Naive thymus-derived CD4-positive, alpha-beta T cell (primary cell): ENCODE measurements at regions not wholly inside any gene's neighbourhood (a gene's known extent, or its start where the extent isn't known, plus 50 kb on each side); places are given as distances from the start of the nearest gene placed in this dataset.

ENCODE experiments used
- ATAC-seq: fragments of 150-1000 bp; cut with Tn5 transposase; 2 replicates; pipeline ENCODE4 v1.10.0; 2021; ENCODE audit warnings: mild to moderate bottlenecking, moderate library complexity
- CTCF ChIA-PET: fragments of 350-600 bp; sonication (Branson Sonifier 250); formaldehyde crosslinking; loops from one replicate; lab custom pipeline; 2021; ENCODE audit warnings: antibody characterized with exemption; lab: Charles Lee
- POLR2A ChIA-PET: fragments of 350-600 bp; sonication (Branson Sonifier 250); formaldehyde crosslinking; loops from one replicate; lab custom pipeline; 2021; ENCODE audit warnings: antibody characterized with exemption, inconsistent platforms; lab: Charles Lee
- DNase-seq, 9 donors: peaks; one replicate each; pipeline versions ENCODE4 v3.0.0 to v3.0.0-alpha.2; 2020 to 2022; ENCODE audit warnings: mixed read lengths in 1 of 9
- H3K27ac ChIP-seq: one replicate; pipeline ENCODE4 v1.7.0; 2013; ENCODE audit warnings: mild to moderate bottlenecking, low read depth, low read length, moderate library complexity
- H3K27me3 ChIP-seq, 2 donors: one replicate each; pipeline ENCODE4 v1.7.0; 2013; ENCODE audit warnings: low read length in 2 of 2, mild to moderate bottlenecking in 2 of 2, moderate library complexity in 2 of 2; ENCODE audit not compliant: control insufficient read depth in 2 of 2, insufficient read depth in 2 of 2
- H3K36me3 ChIP-seq, 3 experiments: 1 replicate in 2 of 3; 2 replicates in 1 of 3; pipeline ENCODE4 v1.7.0; 2013; ENCODE audit warnings: low read length in 3 of 3, mild to moderate bottlenecking in 3 of 3, moderate library complexity in 1 of 3; ENCODE audit not compliant: insufficient read depth in 3 of 3, control insufficient read depth in 2 of 3
- H3K4me1 ChIP-seq, 2 donors: one replicate each; pipeline ENCODE4 v1.7.0; 2013; ENCODE audit warnings: low read length in 2 of 2, mild to moderate bottlenecking in 2 of 2, moderate library complexity in 1 of 2; ENCODE audit not compliant: control insufficient read depth in 2 of 2, insufficient read depth in 2 of 2
- H3K4me3 ChIP-seq: 2 replicates; pipeline ENCODE4 v1.7.0; 2013; ENCODE audit warnings: mild to moderate bottlenecking, low read length
- H3K9me3 ChIP-seq, 3 experiments: 1 replicate in 2 of 3; 2 replicates in 1 of 3; pipeline ENCODE4 v1.7.0; 2013; ENCODE audit warnings: low read length in 3 of 3; ENCODE audit not compliant: control insufficient read depth in 2 of 3
- H3K27ac Mint-ChIP-seq, 9 donors: one replicate each; pipeline ENCODE4 v1.8.0; 2020 to 2022; ENCODE audit warnings: mixed read lengths in 9 of 9, mild to moderate bottlenecking in 8 of 9, moderate library complexity in 5 of 9, inconsistent platforms in 2 of 9
- H3K27me3 Mint-ChIP-seq, 5 donors: one replicate each; pipeline ENCODE4 v1.8.0; 2021 to 2022; ENCODE audit warnings: mixed read lengths in 5 of 5, mild to moderate bottlenecking in 1 of 5
- H3K36me3 Mint-ChIP-seq, 5 donors: one replicate each; pipeline ENCODE4 v1.8.0; 2020 to 2022; ENCODE audit warnings: mixed read lengths in 5 of 5, mild to moderate bottlenecking in 3 of 5, inconsistent platforms in 1 of 5
- H3K4me1 Mint-ChIP-seq, 7 donors: one replicate each; pipeline ENCODE4 v1.8.0; 2020 to 2022; ENCODE audit warnings: mixed read lengths in 7 of 7, mild to moderate bottlenecking in 3 of 7, inconsistent platforms in 1 of 7
- H3K4me3 Mint-ChIP-seq, 10 donors: one replicate each; pipeline ENCODE4 v1.8.0; 2020 to 2022; ENCODE audit warnings: mild to moderate bottlenecking in 10 of 10, mixed read lengths in 10 of 10, moderate library complexity in 6 of 10, inconsistent platforms in 2 of 10
- H3K9me3 Mint-ChIP-seq, 11 donors: one replicate each; pipeline ENCODE4 v1.8.0; 2020 to 2022; ENCODE audit warnings: mixed read lengths in 11 of 11, mild to moderate bottlenecking in 4 of 11, inconsistent platforms in 1 of 11, moderate library complexity in 1 of 11
- intact Hi-C, 2 donors: fragments of 100-400 bp; cut with micrococcal nuclease; formaldehyde crosslinking; loops; one replicate each; pipeline ENCODE4 v1.15.1; 2023

GRCh38 chr2:139836769-139837168 lies 1056.6 kb upstream of the NXPH2 start:
- ATAC-seq = no peak
- H3K36me3 Mint-ChIP-seq = no peaks in the 10 kb centered on the region

GRCh38 chr2:139835101-139835500 lies 1054.9 kb upstream of the NXPH2 start:
- ChIA-PET POLR2A (interaction anchor here (0.8 kb wide), 1 partner anchor 54 kb away, joined by 3 read pairs; no protein-coding TSS in a partner anchor), CTCF (no interaction called here)
- Mint-ChIP-seq H3K4me3 (no peak overlapping the region), H3K27me3 (no peaks in the 10 kb centered on the region), H3K36me3 (no peaks in the 10 kb centered on the region), H3K4me1 (no peaks in the 10 kb centered on the region), H3K27ac (no peak overlapping the region), H3K9me3 (peaks cover 0 to 22% (median 4%) of the 10 kb centered on the region in 11 donors)
- no peaks in the 10 kb centered on the region for H3K4me1 ChIP-seq
- no peak for ATAC-seq
- no peak overlapping the region for H3K27ac ChIP-seq
- intact Hi-C loops = no loop called here
- no peaks in the 10 kb centered on the region for H3K9me3 ChIP-seq
- DNase-seq = no peak
- no peaks in the 10 kb centered on the region for H3K36me3 ChIP-seq
- no peak overlapping the region for H3K4me3 ChIP-seq
- H3K27me3 ChIP-seq = no peaks in the 10 kb centered on the region

More at GRCh38 chr2:139836769-139837168, 1056.6 kb upstream of the NXPH2 start:
- Histone ChIP-seq H3K4me1 (no peaks in the 10 kb centered on the region), H3K27ac (no peak overlapping the region), H3K4me3 (no peak overlapping the region), H3K27me3 (no peaks in the 10 kb centered on the region), H3K9me3 (no peaks in the 10 kb centered on the region), H3K36me3 (no peaks in the 10 kb centered on the region)
- H3K4me3 Mint-ChIP-seq = no peak overlapping the region
- DNase-seq = no peak
- POLR2A ChIA-PET = no interaction called here
- no peak overlapping the region for H3K27ac Mint-ChIP-seq
- no peaks in the 10 kb centered on the region for H3K4me1 Mint-ChIP-seq
- CTCF ChIA-PET = no interaction called here
- intact Hi-C loops = no loop called here
- H3K27me3 Mint-ChIP-seq = no peaks in the 10 kb centered on the region
- peaks cover 0 to 23% (median 6%) of the 10 kb centered on the region in 11 donors for H3K9me3 Mint-ChIP-seq

- Mint-ChIP-seq H3K4me1 (no peaks in the 10 kb centered on the region), H3K4me3 (no peak overlapping the region), H3K27me3 (no peaks in the 10 kb centered on the region), H3K36me3 (no peaks in the 10 kb centered on the region), H3K9me3 (peaks cover 0 to 8% (median 1%) of the 10 kb centered on the region in 11 donors), H3K27ac (no peak overlapping the region)
- H3K36me3 ChIP-seq = no peaks in the 10 kb centered on the region
- intact Hi-C loops = no loop called here
- H3K9me3 ChIP-seq = no peaks in the 10 kb centered on the region
- H3K4me3 ChIP-seq = no peak overlapping the region
- H3K4me1 ChIP-seq = no peaks in the 10 kb centered on the region
- CTCF ChIA-PET = no interaction called here
- DNase-seq (no peak), ATAC-seq (no peak)
- no peaks in the 10 kb centered on the region for H3K27me3 ChIP-seq
- no peak overlapping the region for H3K27ac ChIP-seq
- POLR2A ChIA-PET = no interaction called here
These were observed 1047.8 kb upstream of the NXPH2 start for GRCh38 chr2:139828011-139828410.

GRCh38 chr2:139825726-139826125 lies 1045.5 kb upstream of the NXPH2 start:
- ATAC-seq (no peak), DNase-seq (no peak)
- H3K4me1 ChIP-seq = no peaks in the 10 kb centered on the region
- no peaks in the 10 kb centered on the region for H3K36me3 ChIP-seq
- Mint-ChIP-seq H3K9me3 (peaks cover 0 to 14% (median 6%) of the 10 kb centered on the region in 11 donors), H3K4me3 (no peak overlapping the region), H3K27me3 (no peaks in the 10 kb centered on the region), H3K27ac (no peak overlapping the region), H3K4me1 (no peaks in the 10 kb centered on the region), H3K36me3 (no peaks in the 10 kb centered on the region)
- no peak overlapping the region for H3K27ac ChIP-seq
- ChIA-PET POLR2A (no interaction called here), CTCF (no interaction called here)
- intact Hi-C loops = no loop called here
- no peaks in the 10 kb centered on the region for H3K9me3 ChIP-seq
- no peaks in the 10 kb centered on the region for H3K27me3 ChIP-seq
- no peak overlapping the region for H3K4me3 ChIP-seq

- Mint-ChIP-seq H3K27me3 (no peaks in the 10 kb centered on the region), H3K4me1 (no peaks in the 10 kb centered on the region), H3K9me3 (peaks cover 0 to 33% (median 7%) of the 10 kb centered on the region in 11 donors), H3K27ac (no peak overlapping the region), H3K4me3 (no peak overlapping the region), H3K36me3 (no peaks in the 10 kb centered on the region)
- Histone ChIP-seq H3K4me3 (no peak overlapping the region), H3K4me1 (no peaks in the 10 kb centered on the region), H3K27ac (no peak overlapping the region), H3K36me3 (no peaks in the 10 kb centered on the region), H3K9me3 (no peaks in the 10 kb centered on the region), H3K27me3 (no peaks in the 10 kb centered on the region)
- intact Hi-C loops = no loop called here
- no peak for ATAC-seq
- POLR2A ChIA-PET = no interaction called here
- DNase-seq = no peak
- CTCF ChIA-PET = no interaction called here
These were observed 1039.1 kb upstream of the NXPH2 start for GRCh38 chr2:139819273-139819796.

GRCh38 chr2:139814458-139814857 lies 1034.3 kb upstream of the NXPH2 start:
- Mint-ChIP-seq H3K27me3 (no peaks in the 10 kb centered on the region), H3K4me1 (no peaks in the 10 kb centered on the region), H3K36me3 (no peaks in the 10 kb centered on the region), H3K27ac (no peak overlapping the region), H3K9me3 (peaks cover 0 to 29% (median 5%) of the 10 kb centered on the region in 11 donors), H3K4me3 (no peak overlapping the region)
- H3K4me1 ChIP-seq = no peaks in the 10 kb centered on the region
- no peak for DNase-seq
- intact Hi-C loops = no loop called here
- ChIA-PET POLR2A (no interaction called here), CTCF (no interaction called here)
- no peaks in the 10 kb centered on the region for H3K36me3 ChIP-seq
- H3K27me3 ChIP-seq = no peaks in the 10 kb centered on the region
- ATAC-seq = no peak
- H3K4me3 ChIP-seq = no peak overlapping the region
- no peaks in the 10 kb centered on the region for H3K9me3 ChIP-seq
- H3K27ac ChIP-seq = no peak overlapping the region

- Mint-ChIP-seq H3K27me3 (no peaks in the 10 kb centered on the region), H3K4me1 (no peaks in the 10 kb centered on the region), H3K27ac (no peak overlapping the region), H3K36me3 (no peaks in the 10 kb centered on the region), H3K4me3 (no peak overlapping the region), H3K9me3 (peaks cover 0 to 19% (median 4%) of the 10 kb centered on the region in 11 donors)
- POLR2A ChIA-PET = no interaction called here
- no peak for DNase-seq
- H3K27ac ChIP-seq = no peak overlapping the region
- H3K4me3 ChIP-seq = no peak overlapping the region
- H3K36me3 ChIP-seq = no peaks in the 10 kb centered on the region
- CTCF ChIA-PET = no interaction called here
- H3K9me3 ChIP-seq = no peaks in the 10 kb centered on the region
- H3K4me1 ChIP-seq = no peaks in the 10 kb centered on the region
- no peaks in the 10 kb centered on the region for H3K27me3 ChIP-seq
- intact Hi-C loops = no loop called here
- ATAC-seq = no peak
These were observed 1033.2 kb upstream of the NXPH2 start for GRCh38 chr2:139813340-139813739.
